Activated CD4-positive, alpha-beta T cell treated with anti-CD3 and anti-CD28 coated beads, Interleukin-2, amount 50 U/mL, for 24 hours (primary cell): ENCODE measurements at regions not wholly inside any gene's neighbourhood (a gene's known extent, or its start where the extent isn't known, plus 50 kb on each side); places are given as distances from the start of the nearest gene placed in this dataset.
"Not testable (repeated sequence)": the region's sequence is repeated elsewhere in the genome, so short reads cannot be mapped to it uniquely, and the experiment has no call there.

Experiments
- DNase-seq, 2 donors: peaks; one replicate each; pipeline ENCODE4 v3.0.0-alpha.2; 2020; ENCODE audit warnings: low read depth in 1 of 2, low spot score in 1 of 2

DNA sequence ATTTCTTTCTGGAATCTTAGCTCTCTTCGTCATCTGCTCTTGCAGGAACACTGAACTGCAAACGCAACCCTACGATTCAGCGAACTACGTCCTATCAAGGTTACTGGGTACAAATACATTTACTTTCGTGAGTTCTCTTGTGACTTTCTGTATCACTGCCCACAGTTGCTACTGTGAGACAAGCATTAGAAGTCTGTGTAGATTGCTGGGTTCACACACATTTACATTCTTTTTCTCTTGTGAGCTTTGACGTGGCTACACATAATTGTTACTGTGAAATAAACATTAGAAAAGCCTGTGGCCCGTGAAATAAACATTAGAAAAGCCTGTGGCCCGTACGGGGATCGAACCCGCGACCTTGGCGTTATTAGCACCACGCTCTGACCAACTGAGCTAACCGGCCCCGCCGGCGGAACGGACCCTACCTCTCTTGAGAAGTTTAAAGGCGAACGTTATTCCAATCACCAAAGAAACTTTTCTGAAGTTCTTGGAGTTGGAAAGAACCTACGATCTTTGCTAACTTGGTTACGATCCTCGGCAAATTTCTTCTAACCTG, 61.2 kb upstream of the ZNF322 start:
- DNase-seq = not testable (repeated sequence)

DNA sequence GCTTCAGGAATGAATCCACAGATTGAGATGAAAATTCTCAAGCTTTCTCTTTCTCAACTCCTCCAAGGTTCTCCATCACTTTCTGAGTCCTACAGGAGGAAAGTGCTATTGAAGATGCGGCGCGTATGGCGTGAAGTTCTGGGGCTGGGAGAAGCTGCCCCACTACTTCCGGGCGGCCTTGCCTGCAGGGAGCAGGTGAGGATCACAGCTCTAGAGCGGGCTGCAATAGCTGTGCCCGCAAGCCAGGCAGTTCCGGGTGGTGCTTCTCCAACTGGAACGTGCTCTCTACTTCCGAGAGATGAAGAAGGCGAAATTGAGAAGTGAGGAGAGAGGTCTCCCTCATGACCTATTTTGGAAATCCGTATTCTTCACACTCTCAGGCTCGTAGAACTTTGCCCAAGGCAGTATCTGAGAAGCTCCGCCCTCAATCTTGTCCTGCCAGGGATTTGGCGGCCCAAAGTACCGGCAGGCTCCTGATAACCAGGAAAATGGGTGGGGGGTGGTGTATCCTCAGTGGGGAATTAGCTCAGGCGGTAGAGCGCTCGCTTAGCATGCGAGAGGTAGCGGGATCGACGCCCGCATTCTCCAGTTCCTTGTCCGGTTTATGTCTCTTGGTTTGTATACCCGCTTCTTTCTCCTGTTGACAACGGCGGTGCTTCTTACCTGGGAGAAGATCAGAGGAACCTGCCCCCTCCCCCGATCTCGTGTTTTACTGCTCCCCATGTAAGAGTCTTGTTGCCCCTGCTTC, 70.6 kb upstream of the ZNF322 start:
- DNase-seq = not testable (repeated sequence)

DNA sequence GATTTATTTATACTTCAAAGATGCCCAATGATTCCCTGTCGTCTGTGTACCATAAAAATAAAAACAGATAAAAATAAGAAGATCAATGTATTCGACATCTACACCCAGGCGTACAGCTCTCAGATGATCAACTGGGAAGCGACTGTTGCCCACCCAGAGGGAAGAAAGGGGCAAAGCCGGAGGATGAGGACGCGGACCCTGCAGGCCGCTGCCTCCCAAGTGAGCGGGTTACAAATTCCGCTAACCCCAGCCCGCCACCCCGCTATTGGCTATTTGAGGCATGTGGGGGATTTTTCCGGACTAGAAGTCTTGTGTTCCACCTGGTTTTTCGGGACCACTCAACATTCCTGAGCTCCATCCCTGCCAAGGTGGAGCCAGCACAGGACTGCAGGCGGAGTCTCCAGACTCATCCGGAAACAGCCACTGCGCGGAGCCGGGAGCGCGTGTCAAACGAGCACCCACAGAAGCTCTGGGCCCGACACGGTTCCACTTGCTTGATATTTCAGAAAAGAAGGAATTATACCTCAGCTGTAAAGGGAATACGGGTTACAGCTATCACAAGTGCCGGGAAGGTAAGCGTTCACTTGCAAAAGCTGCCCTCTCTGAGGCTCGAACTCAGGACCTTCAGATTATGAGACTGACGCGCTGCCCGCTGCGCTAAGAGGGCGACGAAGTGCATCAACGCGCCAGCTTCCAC, 75.4 kb upstream of the ZNF322 start:
- not testable (repeated sequence) for DNase-seq

DNA sequence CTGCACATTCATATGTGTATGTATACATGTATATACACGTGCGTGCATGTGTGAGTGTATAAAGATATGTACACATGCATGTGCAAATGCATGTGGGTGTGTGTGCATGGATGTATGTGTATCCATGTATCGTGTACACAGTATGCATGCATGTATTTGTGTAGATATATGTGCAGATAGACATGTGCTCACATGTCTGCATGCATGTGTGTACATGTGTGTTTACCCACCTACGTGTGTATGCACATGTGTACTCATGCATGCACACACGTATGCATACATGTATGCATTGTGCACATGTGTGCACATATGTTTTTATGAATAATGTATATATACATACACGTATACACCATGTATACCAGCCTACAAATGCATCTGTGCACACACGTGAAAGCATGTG, 80.3 kb upstream of the ZNF322 start:
- DNase-seq = no peak

DNA sequence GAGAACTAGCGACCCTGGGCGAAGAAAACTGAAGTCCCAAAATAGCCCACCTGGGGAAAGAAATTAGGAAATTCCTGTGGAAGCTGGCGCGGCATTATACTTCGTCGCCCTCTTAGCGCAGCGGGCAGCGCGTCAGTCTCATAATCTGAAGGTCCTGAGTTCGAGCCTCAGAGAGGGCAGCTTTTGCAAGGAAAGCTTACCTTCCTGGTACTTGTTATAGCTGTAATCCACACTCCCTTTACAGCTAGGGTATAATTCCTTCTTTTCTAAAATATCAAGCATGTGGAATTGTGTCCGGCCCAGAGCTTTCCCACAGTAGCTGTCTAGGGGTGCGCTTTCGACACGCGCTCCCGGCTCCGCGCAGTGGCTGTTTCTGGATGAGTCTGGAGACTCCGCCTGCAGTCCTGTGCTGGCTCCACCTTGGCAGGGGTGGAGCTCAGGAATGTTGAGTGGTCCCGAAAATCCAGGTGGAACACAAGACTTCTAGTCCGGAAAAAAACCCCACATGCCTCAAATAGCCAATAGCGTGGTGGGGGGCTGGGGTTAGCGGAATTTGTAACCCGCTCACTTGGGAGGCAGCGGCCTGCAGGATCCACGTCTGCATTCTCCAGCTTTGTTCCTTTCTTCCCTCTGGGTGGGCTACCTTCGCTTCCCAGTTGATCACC, 83.7 kb upstream of the ZNF322 start:
- no peak for DNase-seq

DNA sequence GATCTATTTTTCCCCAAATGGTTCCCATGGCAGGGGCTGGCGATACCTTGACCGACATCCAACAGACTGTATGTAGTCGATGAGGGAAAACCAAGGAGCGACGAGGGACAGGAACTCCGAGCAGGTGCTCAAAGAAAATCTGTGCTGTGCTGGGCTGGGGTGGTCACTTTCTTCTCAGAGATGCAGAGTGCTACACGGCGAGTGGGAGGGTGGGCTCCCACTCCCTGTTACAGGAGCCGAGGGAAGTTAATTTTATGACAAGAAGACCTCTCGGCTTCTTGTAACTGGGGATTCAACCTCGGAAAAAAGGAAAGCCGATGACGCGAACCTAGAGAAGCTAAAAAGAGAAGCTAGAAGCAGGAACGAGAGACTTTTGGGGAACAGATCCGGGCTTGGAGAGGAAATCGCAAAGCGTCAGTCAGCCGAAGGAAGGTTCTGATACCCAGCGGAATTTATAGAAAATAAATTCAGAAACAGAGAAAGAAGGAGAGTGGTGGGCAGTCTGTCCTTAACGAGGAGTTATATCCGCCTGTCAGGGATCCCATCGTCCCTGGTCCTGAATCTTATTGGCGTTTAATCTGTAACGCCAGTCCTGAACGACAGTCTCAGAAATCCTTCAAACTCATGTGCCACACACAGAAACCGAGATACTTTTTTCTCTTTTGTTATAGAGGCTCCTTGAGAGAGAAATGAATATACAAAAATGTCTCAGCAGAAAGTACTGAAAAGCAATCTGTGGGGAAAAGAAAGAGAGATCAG, 84.6 kb upstream of the ZNF322 start:
- DNase-seq = no peak

DNA sequence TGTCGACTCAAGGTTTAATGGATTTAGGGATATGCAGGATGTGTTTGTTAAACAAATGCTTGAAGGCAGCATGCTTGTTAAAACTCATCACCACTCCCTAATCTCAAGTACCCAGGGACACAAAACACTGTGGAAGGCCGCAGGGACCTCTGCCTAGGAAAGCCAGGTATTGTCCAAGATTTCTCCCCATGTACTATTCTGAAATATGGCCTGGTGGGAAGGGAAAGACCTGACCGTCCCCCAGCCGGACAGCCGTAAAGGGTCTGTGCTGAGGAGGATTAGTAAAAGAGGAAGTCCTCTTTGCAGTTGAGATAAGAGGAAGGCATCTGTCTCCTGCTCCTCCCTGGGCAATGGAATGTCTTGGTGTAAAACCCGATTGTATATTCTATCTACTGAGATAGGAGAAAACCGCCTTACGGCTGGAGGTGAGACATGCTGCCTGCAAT, 85.3 kb upstream of the ZNF322 start:
- not testable (repeated sequence) for DNase-seq

DNA sequence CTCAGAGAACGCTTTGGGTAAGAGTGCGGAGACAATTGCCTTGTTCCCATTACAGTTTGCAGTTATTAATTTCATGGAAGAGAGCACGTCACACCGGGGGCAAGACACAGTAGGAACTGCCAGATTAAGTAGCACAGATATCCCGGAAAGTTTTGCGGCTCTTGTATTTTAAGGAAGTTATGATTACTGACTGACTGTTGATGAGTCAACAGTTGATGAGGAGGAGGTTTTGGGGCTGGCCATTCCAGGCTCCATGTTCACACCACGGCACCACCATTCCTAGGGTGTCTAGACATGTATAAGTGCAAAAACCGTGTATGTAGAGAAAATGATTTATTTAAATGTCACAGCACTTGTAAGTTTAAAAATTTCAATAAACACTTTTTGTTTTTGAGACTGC, 86.4 kb upstream of the ZNF322 start:
- DNase-seq = not testable (repeated sequence)

DNA sequence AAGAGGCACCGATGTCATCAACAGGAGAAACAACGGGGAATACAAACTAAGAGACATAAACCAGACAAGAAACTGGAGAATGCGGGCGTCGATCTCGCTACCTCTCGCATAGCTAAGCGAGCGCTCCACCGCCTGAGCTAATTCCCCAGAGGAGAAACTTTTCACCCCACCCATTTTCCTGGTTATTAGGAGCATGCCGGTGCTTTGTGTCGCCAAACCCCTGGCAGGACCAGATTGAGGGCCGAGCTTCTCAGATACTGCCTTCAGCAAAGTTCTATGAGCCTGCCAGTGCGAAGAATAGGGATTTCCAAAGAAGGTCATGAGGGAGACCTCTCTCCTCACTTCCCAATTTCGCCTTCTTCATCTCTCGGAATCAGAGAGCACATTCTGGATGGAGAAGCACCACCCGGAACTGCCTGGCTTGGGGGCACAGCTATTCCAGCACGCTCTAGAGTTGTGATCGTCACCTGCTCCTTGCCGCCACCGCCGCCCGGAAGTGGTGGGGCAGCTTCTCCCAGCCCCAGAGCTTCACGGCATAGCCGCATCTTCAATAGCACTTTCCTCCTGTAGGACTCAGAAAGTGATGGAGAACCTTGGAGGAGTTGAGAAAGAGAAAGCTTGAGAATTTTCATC, 89.7 kb upstream of the ZNF322 start:
- DNase-seq = not testable (repeated sequence)

DNA sequence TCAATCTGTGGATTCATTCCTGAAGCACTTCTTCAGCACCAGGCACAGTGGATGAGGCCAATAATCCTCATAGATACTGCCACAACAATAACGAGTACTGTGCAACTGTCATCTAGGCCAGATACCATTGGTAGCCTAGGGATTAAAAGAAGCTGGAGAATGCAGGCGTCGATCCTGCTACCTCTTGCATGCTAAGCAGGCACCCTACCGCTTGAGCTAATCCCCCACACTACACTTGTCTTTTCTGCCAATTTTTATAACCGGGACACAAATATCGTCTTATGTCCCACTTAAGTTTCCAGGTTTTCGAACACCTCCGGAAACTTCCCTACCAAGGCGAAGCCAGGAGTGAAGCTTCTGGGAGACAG, 90.2 kb upstream of the ZNF322 start:
- DNase-seq = not testable (repeated sequence)

DNA sequence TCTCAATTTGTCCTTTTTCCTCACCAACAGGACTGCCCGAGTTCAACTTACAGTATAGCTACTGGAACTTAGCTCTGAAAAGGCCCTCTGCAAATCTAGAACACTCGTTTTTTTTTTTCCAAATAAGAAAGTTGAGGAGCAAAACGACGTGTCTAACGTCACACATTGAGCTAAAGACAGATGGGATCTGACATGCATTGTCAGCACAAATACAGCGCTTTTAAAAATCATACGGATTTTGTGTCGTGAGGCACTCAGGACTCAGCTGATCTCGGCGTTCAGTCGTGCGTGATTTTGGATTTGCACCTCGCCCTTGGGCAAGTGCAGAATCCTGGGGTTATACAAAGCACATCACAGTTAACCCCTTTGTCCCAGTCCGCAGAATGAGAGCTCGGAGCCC, 94.7 kb upstream of the ZNF322 start:
- no peak for DNase-seq

DNA sequence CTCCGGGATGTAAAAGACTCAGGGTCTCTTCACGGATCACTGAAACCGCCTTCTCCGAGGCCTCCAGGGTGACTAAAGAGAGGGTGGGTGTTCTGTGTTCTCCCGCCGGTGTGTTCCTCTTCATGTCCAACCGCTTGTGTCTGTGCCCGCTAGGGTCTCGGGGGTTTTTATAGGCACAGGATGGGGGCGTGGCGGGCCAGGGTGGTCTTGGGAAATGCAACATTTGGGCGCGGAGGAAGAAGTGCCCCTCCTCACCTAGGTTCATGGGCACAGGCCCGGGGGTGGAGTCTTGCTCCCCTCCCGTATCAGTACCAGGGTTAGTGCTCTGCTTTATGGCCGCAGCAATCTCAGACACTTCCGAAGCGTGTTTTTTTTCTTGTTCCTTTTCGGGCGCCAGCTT, 95.3 kb upstream of the ZNF322 start:
- not testable (repeated sequence) for DNase-seq

DNA sequence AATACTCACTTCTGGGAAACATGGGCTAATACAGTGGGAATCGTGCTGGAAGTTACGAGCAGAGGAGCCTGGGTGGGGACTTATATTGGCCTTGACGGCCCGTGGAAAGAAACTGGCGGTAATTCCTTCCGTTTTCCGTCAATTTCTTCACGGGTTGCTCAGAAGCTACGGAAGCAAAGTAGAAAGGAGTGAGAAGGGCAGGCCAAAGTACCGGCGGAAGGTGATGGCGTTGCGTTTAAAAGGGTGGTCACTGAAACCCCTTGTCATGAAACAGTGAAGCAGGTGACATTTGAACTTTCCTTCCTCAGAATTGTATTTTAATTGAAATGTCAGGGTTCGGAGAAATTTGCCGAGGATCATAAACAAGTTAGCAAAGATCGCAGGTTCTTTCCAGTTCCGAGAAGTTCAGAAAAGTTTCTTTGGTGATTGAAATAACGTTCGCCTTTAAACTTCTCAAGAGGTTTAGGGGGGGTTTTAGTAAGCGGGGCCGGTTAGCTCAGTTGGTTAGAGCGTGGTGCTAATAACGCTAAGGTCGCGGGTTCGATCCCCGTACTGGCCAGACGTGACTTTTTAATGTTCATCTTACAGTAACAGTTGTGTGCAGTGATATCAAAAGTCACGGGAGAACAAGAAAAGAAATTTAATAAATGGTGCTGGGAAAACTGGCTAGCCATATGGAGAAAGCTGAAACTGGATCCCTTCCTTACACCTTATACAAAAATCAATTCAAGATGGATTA, 96.7 kb upstream of the ZNF322 start:
- not testable (repeated sequence) for DNase-seq

DNA sequence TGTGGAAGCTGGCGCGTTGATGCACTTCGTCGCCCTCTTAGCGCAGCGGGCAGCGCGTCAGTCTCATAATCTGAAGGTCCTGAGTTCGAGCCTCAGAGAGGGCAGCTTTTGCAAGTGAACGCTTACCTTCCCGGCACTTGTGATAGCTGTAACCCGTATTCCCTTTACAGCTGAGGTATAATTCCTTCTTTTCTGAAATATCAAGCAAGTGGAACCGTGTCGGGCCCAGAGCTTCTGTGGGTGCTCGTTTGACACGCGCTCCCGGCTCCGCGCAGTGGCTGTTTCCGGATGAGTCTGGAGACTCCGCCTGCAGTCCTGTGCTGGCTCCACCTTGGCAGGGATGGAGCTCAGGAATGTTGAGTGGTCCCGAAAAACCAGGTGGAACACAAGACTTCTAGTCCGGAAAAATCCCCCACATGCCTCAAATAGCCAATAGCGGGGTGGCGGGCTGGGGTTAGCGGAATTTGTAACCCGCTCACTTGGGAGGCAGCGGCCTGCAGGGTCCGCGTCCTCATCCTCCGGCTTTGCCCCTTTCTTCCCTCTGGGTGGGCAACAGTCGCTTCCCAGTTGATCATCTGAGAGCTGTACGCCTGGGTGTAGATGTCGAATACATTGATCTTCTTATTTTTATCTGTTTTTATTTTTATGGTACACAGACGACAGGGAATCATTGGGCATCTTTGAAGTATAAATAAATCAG, 106.8 kb upstream of the ZNF322 start:
- DNase-seq = not testable (repeated sequence)

DNA sequence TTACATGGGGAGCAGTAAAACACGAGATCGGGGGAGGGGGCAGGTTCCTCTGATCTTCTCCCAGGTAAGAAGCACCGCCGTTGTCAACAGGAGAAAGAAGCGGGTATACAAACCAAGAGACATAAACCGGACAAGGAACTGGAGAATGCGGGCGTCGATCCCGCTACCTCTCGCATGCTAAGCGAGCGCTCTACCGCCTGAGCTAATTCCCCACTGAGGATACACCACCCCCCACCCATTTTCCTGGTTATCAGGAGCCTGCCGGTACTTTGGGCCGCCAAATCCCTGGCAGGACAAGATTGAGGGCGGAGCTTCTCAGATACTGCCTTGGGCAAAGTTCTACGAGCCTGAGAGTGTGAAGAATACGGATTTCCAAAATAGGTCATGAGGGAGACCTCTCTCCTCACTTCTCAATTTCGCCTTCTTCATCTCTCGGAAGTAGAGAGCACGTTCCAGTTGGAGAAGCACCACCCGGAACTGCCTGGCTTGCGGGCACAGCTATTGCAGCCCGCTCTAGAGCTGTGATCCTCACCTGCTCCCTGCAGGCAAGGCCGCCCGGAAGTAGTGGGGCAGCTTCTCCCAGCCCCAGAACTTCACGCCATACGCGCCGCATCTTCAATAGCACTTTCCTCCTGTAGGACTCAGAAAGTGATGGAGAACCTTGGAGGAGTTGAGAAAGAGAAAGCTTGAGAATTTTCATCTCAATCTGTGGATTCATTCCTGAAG, 111.6 kb upstream of the ZNF322 start:
- DNase-seq = not testable (repeated sequence)

DNA sequence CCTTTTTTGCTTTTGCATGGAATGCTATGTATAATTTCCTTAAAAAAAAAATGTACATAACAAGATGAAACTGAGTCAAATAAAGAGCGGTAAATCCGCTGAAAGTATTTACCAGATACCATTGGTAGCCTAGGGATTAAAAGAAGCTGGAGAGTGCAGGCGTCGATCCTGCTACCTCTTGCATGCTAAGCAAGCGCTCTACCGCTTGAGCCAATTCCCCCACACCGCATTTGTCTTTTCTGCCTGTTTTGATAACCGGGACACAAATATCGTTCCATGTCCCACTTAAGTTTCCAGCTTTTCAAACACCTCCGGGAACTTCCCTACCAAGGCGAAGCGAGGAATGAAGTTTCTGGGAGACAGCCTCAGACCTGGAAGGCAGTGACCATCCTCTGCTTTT, 113.9 kb upstream of the ZNF322 start:
- DNase-seq = not testable (repeated sequence)

DNA sequence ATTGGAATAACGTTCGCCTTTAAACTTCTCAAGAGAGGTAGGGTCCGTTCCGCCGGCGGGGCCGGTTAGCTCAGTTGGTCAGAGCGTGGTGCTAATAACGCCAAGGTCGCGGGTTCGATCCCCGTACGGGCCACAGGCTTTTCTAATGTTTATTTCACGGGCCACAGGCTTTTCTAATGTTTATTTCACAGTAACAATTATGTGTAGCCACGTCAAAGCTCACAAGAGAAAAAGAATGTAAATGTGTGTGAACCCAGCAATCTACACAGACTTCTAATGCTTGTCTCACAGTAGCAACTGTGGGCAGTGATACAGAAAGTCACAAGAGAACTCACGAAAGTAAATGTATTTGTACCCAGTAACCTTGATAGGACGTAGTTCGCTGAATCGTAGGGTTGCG, 121.0 kb upstream of the ZNF322 start:
- not testable (repeated sequence) for DNase-seq

DNA sequence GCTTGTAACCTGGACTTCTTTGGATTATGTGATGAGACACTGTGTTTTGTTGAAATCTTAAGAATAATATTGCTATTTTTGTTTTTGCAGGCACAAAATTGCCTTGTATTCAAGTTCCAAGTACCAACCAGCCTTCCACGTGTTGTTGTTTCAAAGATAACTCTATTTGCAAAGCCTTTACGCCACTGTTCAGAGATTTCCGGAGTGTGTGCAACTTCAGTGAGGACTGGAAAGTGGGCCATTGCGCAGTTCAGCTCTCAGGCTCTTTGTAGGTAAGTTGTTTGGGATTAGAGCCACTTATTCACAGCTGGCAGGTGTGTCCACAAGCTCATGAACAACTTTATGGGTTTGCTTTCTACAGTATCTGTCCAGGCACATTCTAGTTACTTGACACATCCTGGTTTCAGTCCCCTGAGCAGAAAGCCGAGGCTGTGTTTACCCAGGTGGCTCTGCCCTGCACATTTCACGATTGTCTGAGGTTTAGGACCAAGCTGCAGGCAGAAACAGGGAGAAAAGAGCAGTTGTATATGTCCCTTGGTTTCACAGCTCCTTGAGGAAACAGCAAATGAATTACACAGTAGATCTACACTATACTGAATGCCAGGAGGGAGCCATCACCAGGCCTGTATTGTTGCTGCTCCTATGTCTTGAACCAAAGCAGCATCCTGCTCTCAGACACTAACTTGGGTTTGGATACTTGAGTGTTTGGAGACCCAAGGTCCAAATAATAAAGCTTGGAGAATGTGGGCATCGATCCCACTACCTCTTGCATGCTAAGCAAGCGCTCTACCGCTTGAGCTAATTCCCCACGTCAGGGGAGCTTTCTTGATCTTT, 136.1 kb upstream of the ZNF322 start:
- DNase-seq = not testable (repeated sequence)
